GM12875 (cell line): ENCODE measurements at regions not wholly inside any gene's neighbourhood (a gene's known extent, or its start where the extent isn't known, plus 50 kb on each side); places are given as distances from the start of the nearest gene placed in this dataset.
A peak's percentile ranks its signal among the peaks of the same experiment; 100 is the strongest.
"Not testable (repeated sequence)": the region's sequence is repeated elsewhere in the genome, so short reads cannot be mapped to it uniquely, and the experiment has no call there.

ENCODE experiments used
- H3K4me3 ChIP-seq: one replicate; pipeline ENCODE4 v1.5.1; 2011; ENCODE audit warnings: low read depth, low read length, control low read depth
- TF ChIP-seq, protein P1 (sequence below): IDR thresholded peaks from 2 replicates; pipeline ENCODE4 v1.5.1; 2011; ENCODE audit warnings: low read depth, mild to moderate bottlenecking, control low read depth, inconsistent platforms, low read length, moderate library complexity, borderline replicate concordance; ENCODE audit not compliant: insufficient read depth

GRCh38 chr13:70987043-70987442 is 878.8 kb upstream of the KLHL1 start:
- TF ChIP-seq, protein P1, sequence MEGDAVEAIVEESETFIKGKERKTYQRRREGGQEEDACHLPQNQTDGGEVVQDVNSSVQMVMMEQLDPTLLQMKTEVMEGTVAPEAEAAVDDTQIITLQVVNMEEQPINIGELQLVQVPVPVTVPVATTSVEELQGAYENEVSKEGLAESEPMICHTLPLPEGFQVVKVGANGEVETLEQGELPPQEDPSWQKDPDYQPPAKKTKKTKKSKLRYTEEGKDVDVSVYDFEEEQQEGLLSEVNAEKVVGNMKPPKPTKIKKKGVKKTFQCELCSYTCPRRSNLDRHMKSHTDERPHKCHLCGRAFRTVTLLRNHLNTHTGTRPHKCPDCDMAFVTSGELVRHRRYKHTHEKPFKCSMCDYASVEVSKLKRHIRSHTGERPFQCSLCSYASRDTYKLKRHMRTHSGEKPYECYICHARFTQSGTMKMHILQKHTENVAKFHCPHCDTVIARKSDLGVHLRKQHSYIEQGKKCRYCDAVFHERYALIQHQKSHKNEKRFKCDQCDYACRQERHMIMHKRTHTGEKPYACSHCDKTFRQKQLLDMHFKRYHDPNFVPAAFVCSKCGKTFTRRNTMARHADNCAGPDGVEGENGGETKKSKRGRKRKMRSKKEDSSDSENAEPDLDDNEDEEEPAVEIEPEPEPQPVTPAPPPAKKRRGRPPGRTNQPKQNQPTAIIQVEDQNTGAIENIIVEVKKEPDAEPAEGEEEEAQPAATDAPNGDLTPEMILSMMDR = no peak
- H3K4me3 ChIP-seq = no peak overlapping the region

GRCh38 chr13:70985371-70985770 is 877.1 kb upstream of the KLHL1 start:
- TF ChIP-seq, protein P1 = no peak

GRCh38 chr13:70981219-70981618 is 873.0 kb upstream of the KLHL1 start:
- H3K4me3 ChIP-seq = not testable (repeated sequence)

More at GRCh38 chr13:70985371-70985770, 877.1 kb upstream of the KLHL1 start:
- H3K4me3 ChIP-seq = no peak overlapping the region

GRCh38 chr13:70969321-70969720 is 861.1 kb upstream of the KLHL1 start:
- TF ChIP-seq, protein P1 = no peak

DNA sequence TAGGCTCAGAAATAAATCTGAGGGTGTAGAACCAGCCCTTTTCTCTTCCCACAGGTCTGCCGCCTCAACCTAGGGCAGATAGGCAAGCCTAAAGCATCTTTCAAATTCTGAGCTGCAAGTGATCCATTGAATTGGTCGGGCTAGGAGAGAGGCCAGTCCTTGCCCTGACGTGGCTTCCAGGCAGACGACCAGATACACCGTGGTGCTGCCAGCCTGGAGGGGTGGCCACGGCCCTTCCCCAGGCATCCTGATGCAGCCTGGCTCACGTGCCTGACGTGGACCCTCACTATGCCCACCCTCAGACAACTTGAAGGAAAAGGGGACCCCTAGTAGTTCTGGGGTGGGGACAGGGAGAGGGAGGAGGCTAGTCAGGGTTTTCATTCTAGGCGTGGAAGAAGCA is 859.3 kb upstream of the KLHL1 start:
- TF ChIP-seq, protein P1 = no peak
- no peak overlapping the region for H3K4me3 ChIP-seq

More at GRCh38 chr13:70969321-70969720, 861.1 kb upstream of the KLHL1 start:
- H3K4me3 ChIP-seq = no peak overlapping the region

GRCh38 chr13:70964874-70965273 is 856.6 kb upstream of the KLHL1 start:
- H3K4me3 ChIP-seq = no peak overlapping the region
- TF ChIP-seq, protein P1 = no peak

DNA sequence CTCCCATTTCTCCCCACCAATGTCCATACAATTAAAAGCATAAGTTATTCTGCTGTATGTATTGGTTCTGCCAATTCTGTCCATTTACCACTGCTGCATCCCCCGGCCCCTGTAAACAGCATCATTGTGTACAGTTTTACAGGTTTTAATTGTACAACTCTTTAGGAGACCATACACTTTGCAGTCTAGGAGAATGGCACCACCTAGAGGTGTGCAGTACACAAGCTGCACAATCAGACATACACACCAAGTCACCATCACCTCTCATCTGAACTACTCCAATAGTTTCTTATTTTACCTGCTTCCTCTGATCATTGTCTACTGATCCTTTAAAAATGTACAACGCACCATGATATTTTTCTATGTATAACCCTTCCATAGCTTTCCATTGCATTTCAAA is 855.9 kb upstream of the KLHL1 start:
- H3K4me3 ChIP-seq = no peak overlapping the region
- TF ChIP-seq, protein P1 = peak; percentile 29; the same call in 1 of the 2 replicates
